IPS DF 6.9 (cell line): ENCODE measurements at regions not wholly inside any gene's neighbourhood (a gene's known extent, or its start where the extent isn't known, plus 50 kb on each side); places are given as distances from the start of the nearest gene placed in this dataset.

ENCODE experiments used
- DNase-seq: peaks from one replicate; pipeline ENCODE4 v3.0.0-alpha.2; 2013; ENCODE audit warnings: low read depth, low spot score
- H3K27ac ChIP-seq: one replicate; pipeline ENCODE4 v1.5.1; 2013; ENCODE audit warnings: low read length, control low read depth
- H3K27me3 ChIP-seq: 2 replicates; pipeline ENCODE4 v1.6.1; 2013; ENCODE audit warnings: mild to moderate bottlenecking, low read length; ENCODE audit not compliant: control insufficient read depth, insufficient read depth
- H3K36me3 ChIP-seq: 2 replicates; pipeline ENCODE4 v1.6.1; 2013; ENCODE audit warnings: low read length; ENCODE audit not compliant: control insufficient read depth, insufficient read depth
- H3K4me1 ChIP-seq: 2 replicates; pipeline ENCODE4 v1.6.1; 2013; ENCODE audit warnings: low read length; ENCODE audit not compliant: control insufficient read depth, insufficient read depth
- H3K4me3 ChIP-seq: 2 replicates; pipeline ENCODE4 v1.5.1; 2013; ENCODE audit warnings: mild to moderate bottlenecking, low read length
- H3K9me3 ChIP-seq: 2 replicates; pipeline ENCODE4 v1.6.1; 2013; ENCODE audit warnings: low read length, inconsistent platforms; ENCODE audit not compliant: control insufficient read depth, insufficient read depth
- WGBS: extraction: QIAGEN DNeasy Blood & Tissue Kit; methylation state at CpG from one replicate; pipeline ENCODE4 v1.1.7; 2013; ENCODE audit warnings: mixed read lengths, missing lambda C conversion rate; ENCODE audit not compliant: insufficient read length, insufficient coverage; 5-methylcytosine and 5-hydroxymethylcytosine counted together

DNA sequence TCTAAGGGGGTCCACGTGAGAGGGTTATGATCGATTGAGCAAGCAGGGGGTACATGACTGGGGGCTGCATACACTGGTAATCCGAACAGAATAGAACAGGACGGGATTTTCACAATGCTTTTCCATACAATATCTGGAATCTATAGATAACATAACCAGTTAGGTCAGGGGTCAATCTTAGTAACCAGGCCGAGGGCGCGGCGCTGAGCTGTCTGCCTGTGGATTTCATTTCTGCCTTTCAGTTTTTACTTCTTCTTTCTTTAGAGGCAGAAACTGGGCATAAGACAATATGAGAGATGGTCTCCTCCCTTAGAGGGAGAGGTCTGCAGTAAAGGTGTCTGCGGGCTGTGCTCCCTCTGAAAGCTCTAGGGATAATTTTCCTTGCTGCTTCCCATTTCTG is 261.3 kb downstream of the XXYLT1 start:
- Histone ChIP-seq H3K9me3 (no peaks in the 10 kb centered on the region), H3K27ac (no peak overlapping the region), H3K36me3 (no peaks in the 10 kb centered on the region), H3K4me3 (no peak overlapping the region), H3K27me3 (no peaks in the 10 kb centered on the region), H3K4me1 (0 out of 2 replicates have a peak, but pooled peaks cover 1% of the 10 kb centered on the region)
- no CpG with 5 or more reads among the region's 9 CpGs for WGBS
- no peak for DNase-seq

DNA sequence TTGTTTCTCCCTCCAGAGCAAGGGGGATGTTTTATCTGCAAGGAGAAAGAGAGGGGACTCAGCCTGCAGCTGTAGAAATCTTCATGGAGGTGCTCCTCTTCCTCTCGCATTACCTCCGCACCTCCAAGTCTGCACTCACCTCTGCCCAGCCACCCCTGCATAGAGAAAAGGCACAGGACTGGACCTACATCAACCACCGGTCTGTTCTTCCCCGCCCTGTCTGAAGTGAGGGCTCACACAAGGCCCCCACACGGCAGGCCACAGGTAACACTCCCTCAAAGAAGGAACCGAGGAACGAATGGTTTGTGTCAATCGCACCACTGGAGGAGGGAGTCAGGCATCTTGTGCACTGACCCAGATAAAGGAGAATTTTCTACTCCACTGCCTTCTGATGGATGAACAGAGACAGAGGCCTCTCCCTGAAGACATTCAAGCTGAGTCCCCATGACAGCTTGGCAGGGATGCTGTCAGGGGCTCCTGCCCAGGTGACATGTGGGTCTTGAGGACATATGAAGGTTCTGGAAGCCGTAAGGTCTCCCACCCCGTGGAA is 260.3 kb downstream of the XXYLT1 start:
- Histone ChIP-seq H3K4me3 (no peak overlapping the region), H3K9me3 (no peaks in the 10 kb centered on the region), H3K27me3 (no peaks in the 10 kb centered on the region), H3K36me3 (no peaks in the 10 kb centered on the region), H3K27ac (no peak overlapping the region), H3K4me1 (0 out of 2 replicates have a peak, but pooled peaks cover 1% of the 10 kb centered on the region)
- WGBS: no CpG with 5 or more reads among the region's 10 CpGs
- no peak for DNase-seq

DNA sequence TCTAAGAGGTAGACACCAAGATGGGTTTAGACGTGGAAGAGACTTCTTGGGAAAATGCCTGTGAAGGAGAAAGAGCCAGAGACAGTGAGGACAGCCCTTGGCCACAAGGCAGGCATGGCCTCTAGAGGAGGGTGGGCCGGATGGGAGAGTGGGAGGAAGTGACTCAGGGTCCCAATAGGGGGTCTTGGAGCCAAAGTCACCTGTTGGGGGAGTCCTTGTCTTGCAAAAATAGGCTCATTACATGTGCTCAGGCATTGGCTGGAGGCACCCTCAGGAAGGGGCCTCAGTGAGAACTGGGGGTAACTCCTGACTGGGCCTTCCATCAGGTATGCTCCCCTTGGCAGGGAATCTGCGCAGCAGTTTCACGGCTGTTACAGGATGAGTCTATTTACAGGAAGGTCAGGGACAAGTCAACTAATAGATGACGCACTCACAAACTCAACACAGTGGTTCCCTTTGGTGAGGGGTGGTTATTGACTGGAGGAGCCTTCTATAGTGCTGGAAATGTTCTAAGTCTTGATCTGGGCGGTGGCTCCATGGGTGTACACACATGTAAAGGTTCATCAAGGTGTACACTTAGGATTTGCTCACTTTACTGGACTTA is 259.6 kb downstream of the XXYLT1 start:
- no peak overlapping the region for H3K27ac ChIP-seq
- DNase-seq: no peak
- H3K4me3 ChIP-seq: no peak overlapping the region
- WGBS: no CpG with 5 or more reads among the region's 6 CpGs
- no peaks in the 10 kb centered on the region for H3K36me3 ChIP-seq
- H3K9me3 ChIP-seq: no peaks in the 10 kb centered on the region
- no peaks in the 10 kb centered on the region for H3K27me3 ChIP-seq
- no peaks in the 10 kb centered on the region for H3K4me1 ChIP-seq

DNA sequence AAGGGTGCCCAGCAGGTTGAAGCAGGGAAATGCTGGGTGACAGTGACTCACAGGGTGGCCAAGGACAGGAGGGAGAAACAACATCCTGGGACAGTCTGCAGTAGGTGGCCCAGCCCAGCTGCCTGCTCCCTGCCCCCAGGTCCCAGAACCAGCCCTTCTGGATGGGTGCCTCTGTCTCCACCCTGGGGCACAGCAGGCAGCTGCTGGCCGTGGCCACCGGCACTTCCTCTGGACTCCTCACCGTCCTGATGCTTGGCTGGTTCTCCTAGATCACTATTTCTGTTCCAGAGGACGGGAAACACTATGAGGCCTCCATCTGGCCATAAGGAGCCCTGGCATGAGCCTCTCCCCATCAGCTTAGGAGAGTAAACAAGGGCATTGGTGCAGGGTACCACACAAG is 258.9 kb downstream of the XXYLT1 start:
- no peak overlapping the region for H3K27ac ChIP-seq
- DNase-seq: no peak
- no peaks in the 10 kb centered on the region for H3K36me3 ChIP-seq
- no peaks in the 10 kb centered on the region for H3K4me1 ChIP-seq
- H3K27me3 ChIP-seq: no peaks in the 10 kb centered on the region
- whole genome bisulfite sequencing: no CpG with 5 or more reads among the region's 4 CpGs
- no peak overlapping the region for H3K4me3 ChIP-seq
- no peaks in the 10 kb centered on the region for H3K9me3 ChIP-seq

DNA sequence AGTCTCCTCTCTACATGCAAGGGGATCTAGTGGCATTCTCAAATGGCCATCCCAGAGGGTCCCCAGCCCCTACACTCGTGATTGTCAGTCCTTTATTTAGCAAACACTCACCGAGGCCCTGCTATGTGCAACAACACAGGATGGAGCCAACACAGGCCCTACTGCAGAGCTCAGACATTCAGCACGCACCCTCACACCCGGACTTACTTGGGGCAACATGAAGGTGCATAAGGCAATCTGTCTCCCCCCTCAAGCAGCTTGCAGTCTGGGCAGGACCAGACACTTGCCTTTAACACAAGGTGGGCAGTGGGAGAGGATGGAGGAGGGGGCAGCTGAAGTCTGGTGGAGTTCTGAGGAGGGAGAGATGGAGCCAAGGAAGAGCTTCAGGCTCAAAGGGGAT is 258.4 kb downstream of the XXYLT1 start:
- no peak overlapping the region for H3K27ac ChIP-seq
- WGBS: no CpG with 5 or more reads among the region's 4 CpGs

DNA sequence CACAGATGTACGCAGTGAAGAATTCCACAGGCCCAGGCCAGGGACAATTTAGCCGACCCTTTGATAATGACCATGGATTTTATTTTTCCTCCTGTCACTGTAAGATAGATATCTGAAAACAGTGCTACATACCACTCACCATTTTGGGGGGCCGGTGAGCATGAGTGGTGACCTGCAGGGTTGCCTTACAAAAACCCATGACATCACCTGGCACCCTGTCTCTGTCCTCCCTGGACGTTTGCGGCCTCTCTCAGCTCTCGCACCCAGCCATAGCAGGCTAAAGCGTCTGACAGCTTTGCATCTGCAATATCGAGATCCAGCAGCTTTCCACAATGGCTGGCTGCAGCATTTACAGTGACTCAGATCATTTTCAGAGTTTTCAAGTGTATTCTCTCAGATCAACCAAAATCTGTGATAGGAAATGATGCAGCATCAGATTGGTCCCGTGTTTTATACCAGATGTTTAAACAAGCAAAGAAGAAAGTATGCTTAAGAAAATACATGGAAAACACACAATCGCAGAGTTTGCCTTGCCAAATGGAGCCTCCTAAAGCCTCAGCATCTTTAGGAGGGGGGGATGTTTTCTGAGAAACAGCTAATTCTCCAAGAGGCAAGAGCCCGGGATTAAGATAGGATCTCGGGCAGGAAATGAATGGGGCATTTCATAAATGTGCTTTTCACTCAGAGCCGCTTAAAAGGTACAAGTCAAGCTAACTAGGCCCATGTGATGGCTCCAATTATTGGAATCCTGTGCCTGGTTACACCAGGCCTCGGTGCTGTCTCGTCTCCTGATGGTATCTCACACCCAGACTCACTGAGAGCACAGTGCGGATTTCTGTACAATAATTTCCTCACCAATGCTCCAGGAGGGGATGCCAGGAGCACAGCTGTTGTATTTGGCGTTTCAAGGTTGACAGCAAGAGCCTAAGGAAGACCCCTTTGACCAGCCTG is 257.3 kb downstream of the XXYLT1 start:
- Histone ChIP-seq H3K4me1 (no peaks in the 10 kb centered on the region), H3K4me3 (no peak overlapping the region), H3K27ac (no peak overlapping the region), H3K36me3 (no peaks in the 10 kb centered on the region), H3K27me3 (no peaks in the 10 kb centered on the region), H3K9me3 (no peaks in the 10 kb centered on the region)
- no peak for DNase-seq
- WGBS: no CpG with 5 or more reads among the region's 17 CpGs

More for the DNA sequence above, 258.4 kb downstream of the XXYLT1 start:
- Histone ChIP-seq H3K27me3 (no peaks in the 10 kb centered on the region), H3K9me3 (no peaks in the 10 kb centered on the region), H3K4me1 (no peaks in the 10 kb centered on the region), H3K36me3 (no peaks in the 10 kb centered on the region), H3K4me3 (no peak overlapping the region)
- no peak for DNase-seq

DNA sequence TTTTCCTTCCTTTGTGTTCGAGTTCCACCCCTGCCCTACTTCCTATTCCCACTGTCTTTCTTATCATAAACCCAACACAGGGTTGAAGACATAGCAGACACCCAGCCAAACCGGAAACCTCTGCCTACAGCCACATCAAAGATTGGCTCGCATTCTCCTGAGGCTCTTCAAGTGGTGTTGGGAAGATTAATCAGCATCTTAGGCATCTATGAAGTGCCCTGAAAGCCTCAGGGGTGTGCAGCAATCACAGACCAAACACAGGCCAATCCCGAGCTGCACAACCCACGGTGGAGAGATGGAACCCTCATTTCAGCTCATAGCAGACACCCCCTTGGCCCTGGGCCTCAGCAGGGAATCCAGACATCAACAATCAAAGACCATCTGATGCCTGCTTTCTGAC is 255.9 kb downstream of the XXYLT1 start:
- Histone ChIP-seq H3K9me3 (no peaks in the 10 kb centered on the region), H3K4me1 (no peaks in the 10 kb centered on the region), H3K27ac (no peak overlapping the region), H3K27me3 (no peaks in the 10 kb centered on the region), H3K4me3 (no peak overlapping the region), H3K36me3 (no peaks in the 10 kb centered on the region)
- no peak for DNase-seq
- WGBS: no CpG with 5 or more reads among the region's 5 CpGs

DNA sequence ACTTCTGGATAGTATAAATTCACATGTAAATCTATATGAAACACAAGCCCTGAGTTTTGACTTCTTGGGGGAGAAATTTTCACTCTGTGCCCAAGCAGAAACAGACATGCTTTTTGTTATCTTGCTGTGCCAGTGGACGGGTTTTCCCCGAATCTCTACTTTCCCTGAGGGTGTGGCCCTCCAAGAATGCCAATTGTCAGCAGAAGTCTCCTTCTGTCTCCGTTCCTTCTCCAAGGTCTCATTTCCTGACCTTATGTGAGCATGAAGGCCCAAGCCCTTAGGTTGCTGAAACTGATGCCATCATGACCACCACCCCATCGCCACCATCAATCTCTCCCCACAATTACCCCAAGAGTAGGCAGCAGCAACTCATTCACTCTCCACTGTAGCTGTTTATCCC is 253.8 kb downstream of the XXYLT1 start:
- Histone ChIP-seq H3K27me3 (no peaks in the 10 kb centered on the region), H3K4me1 (no peaks in the 10 kb centered on the region), H3K36me3 (no peaks in the 10 kb centered on the region), H3K27ac (no peak overlapping the region), H3K9me3 (no peaks in the 10 kb centered on the region), H3K4me3 (no peak overlapping the region)
- no CpG with 5 or more reads among the region's 4 CpGs for WGBS
- DNase-seq: no peak
